Neuronal stem cell (in vitro differentiated cells): ENCODE measurements at regions not wholly inside any gene's neighbourhood (a gene's known extent, or its start where the extent isn't known, plus 50 kb on each side); places are given as distances from the start of the nearest gene placed in this dataset.

Source experiments
- DNase-seq: peaks from one replicate; pipeline ENCODE4 v3.0.0-alpha.2; 2013; ENCODE audit warnings: low spot score
- H2AFZ ChIP-seq: one replicate; pipeline ENCODE4 v1.6.1; 2013; ENCODE audit warnings: mild to moderate bottlenecking, low read length, inconsistent platforms
- H2AK5ac ChIP-seq: 2 replicates; pipeline ENCODE4 v1.6.1; 2013; ENCODE audit warnings: low read depth, mild to moderate bottlenecking, inconsistent platforms, low read length, moderate library complexity, mixed read lengths
- H2BK120ac ChIP-seq: 2 replicates; pipeline ENCODE4 v1.6.1; 2013; ENCODE audit warnings: low read depth, mild to moderate bottlenecking, inconsistent platforms, low read length, moderate library complexity, mixed read lengths
- H2BK12ac ChIP-seq: one replicate; pipeline ENCODE4 v1.6.1; 2013; ENCODE audit warnings: low read length, inconsistent platforms
- H2BK15ac ChIP-seq: 2 replicates; pipeline ENCODE4 v1.6.1; 2013; ENCODE audit warnings: mild to moderate bottlenecking, low read length, inconsistent platforms, mixed read lengths
- H2BK5ac ChIP-seq: one replicate; pipeline ENCODE4 v1.6.1; 2013; ENCODE audit warnings: inconsistent platforms, mild to moderate bottlenecking, low read length, moderate library complexity
- H3K14ac ChIP-seq: one replicate; pipeline ENCODE4 v1.6.1; 2013; ENCODE audit warnings: low read length, inconsistent platforms
- H3K18ac ChIP-seq: 2 replicates; pipeline ENCODE4 v1.6.1; 2013; ENCODE audit warnings: low read length, inconsistent platforms
- H3K23ac ChIP-seq: 2 replicates; pipeline ENCODE4 v1.6.1; 2013; ENCODE audit warnings: low read depth, mild to moderate bottlenecking, mixed read lengths, low read length, inconsistent platforms; ENCODE audit not compliant: poor library complexity
- H3K27ac ChIP-seq: replicated peaks from 3 replicates; pipeline ENCODE4 v1.5.1; 2013; ENCODE audit warnings: low read length, inconsistent platforms
- H3K27me3 ChIP-seq, 3 experiments: 2 replicates each; pipeline ENCODE4 v1.6.1; 2013; ENCODE audit warnings: low read length in 3 of 3, mild to moderate bottlenecking in 2 of 3, inconsistent platforms in 1 of 3, low read depth in 1 of 3, mixed read lengths in 1 of 3, moderate library complexity in 1 of 3; ENCODE audit not compliant: control insufficient read depth in 3 of 3, insufficient read depth in 3 of 3
- H3K36me3 ChIP-seq, 2 donors: replicated peaks in 1 of 2; 2 replicates each; pipeline ENCODE4 v1.6.1; 2013; ENCODE audit warnings: low read length in 2 of 2; ENCODE audit not compliant: control insufficient read depth in 2 of 2, insufficient read depth in 2 of 2
- H3K4ac ChIP-seq: 2 replicates; pipeline ENCODE4 v1.6.1; 2013; ENCODE audit warnings: inconsistent platforms, mild to moderate bottlenecking, low read length, moderate library complexity
- H3K4me1 ChIP-seq, 2 donors: 1 replicate in 1 of 2; 2 replicates in 1 of 2; pipeline ENCODE4 v1.6.1; 2013; ENCODE audit warnings: low read length in 2 of 2, low read depth in 1 of 2; ENCODE audit not compliant: control insufficient read depth in 2 of 2, insufficient read depth in 1 of 2
- H3K4me2 ChIP-seq: one replicate; pipeline ENCODE4 v1.6.1; 2013; ENCODE audit warnings: mild to moderate bottlenecking, low read length, inconsistent platforms; ENCODE audit not compliant: insufficient read depth, poor library complexity, severe bottlenecking
- H3K4me3 ChIP-seq, 2 donors: 2 replicates each; pipeline ENCODE4 v1.5.1; 2013; ENCODE audit warnings: low read length in 2 of 2, mild to moderate bottlenecking in 2 of 2, inconsistent platforms in 1 of 2, moderate library complexity in 1 of 2
- H3K79me1 ChIP-seq: one replicate; pipeline ENCODE4 v1.6.1; 2013; ENCODE audit warnings: low read depth, mild to moderate bottlenecking, inconsistent platforms, low read length, moderate library complexity
- H3K9ac ChIP-seq: one replicate; pipeline ENCODE4 v1.6.1; 2013; ENCODE audit warnings: mild to moderate bottlenecking, low read depth, low read length, inconsistent platforms; ENCODE audit not compliant: poor library complexity
- H3K9me3 ChIP-seq, 2 donors: replicated peaks in 1 of 2; 2 replicates each; pipeline versions ENCODE3 to v1.6.1; 2013; ENCODE audit warnings: low read length in 2 of 2, mild to moderate bottlenecking in 2 of 2, inconsistent platforms in 1 of 2, low read depth in 1 of 2, mixed read lengths in 1 of 2, moderate library complexity in 1 of 2; ENCODE audit not compliant: control insufficient read depth in 2 of 2, insufficient read depth in 1 of 2
- H4K8ac ChIP-seq: one replicate; pipeline ENCODE4 v1.6.1; 2013; ENCODE audit warnings: low read depth, mild to moderate bottlenecking, inconsistent platforms, low read length, moderate library complexity
- H4K91ac ChIP-seq: one replicate; pipeline ENCODE4 v1.6.1; 2013; ENCODE audit warnings: low read length, low read depth, mild to moderate bottlenecking, inconsistent platforms; ENCODE audit not compliant: poor library complexity
- WGBS, 2 donors: extraction: QIAGEN DNeasy Blood & Tissue Kit; methylation state at CpG; one replicate each; pipeline ENCODE4 v1.1.7; 2013; ENCODE audit warnings: missing lambda C conversion rate in 2 of 2, mixed read lengths in 1 of 2; ENCODE audit not compliant: insufficient read length in 2 of 2, insufficient replicate concordance in 1 of 2; ENCODE audit errors: extremely low coverage in 2 of 2; 5-methylcytosine and 5-hydroxymethylcytosine counted together

DNA sequence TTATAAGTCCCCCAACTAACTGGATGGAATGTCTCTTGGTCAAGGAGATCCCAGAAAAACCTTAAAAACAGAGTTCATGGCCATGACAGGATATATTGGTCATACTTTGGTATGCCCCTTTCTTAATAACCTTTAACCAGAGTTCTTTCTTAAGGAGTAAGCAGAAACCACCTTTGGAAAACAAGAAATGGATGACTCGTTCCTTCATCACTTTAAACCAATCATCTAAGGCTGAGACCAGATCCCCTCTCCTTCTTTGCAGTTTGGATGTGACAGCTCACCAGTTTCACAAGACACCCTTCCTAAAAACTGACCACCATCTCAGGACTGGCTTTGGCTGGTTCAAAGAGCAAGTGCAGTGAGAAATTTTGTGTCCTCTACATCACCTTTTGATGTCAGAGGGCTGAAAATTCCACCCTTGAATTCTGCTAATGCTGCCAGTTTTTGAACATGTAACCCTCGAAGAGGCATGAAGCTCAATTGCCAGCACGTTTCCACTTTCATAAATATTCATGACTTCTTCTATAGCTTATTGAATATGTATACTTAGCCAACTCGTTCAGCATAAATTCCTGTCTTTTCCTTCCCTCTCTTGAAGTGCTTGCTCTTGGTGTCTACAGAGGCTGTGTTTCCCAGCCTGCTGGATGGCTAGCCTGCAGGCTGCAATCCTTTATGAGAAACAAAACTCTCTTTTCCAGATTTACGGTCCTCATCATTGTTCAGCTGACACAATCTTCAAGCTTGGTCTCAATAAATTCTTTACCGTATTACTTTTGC lies 1323.5 kb upstream of the TMEFF2 start:
- H3K27ac ChIP-seq: no peak overlapping the region

GRCh38 chr2:193517615-193518014 lies 1322.9 kb upstream of the TMEFF2 start:
- Histone ChIP-seq H3K79me1 (no peaks in the 10 kb centered on the region), H3K4me1 (no peaks in the 10 kb centered on the region), H3K9ac (no peak overlapping the region), H3K4ac (no peak overlapping the region), H2BK12ac (no peak overlapping the region), H2AFZ (no peak overlapping the region), H2BK15ac (no peak overlapping the region), H3K27me3 (no peaks in the 10 kb centered on the region), H3K27ac (no peak overlapping the region), H3K36me3 (no peaks in the 10 kb centered on the region), H2BK120ac (no peak overlapping the region), H3K4me3 (no peak overlapping the region), H2AK5ac (no peak overlapping the region), H3K4me2 (no peak overlapping the region), H3K23ac (no peak overlapping the region), H2BK5ac (no peak overlapping the region), H3K18ac (no peak overlapping the region), H3K14ac (no peak overlapping the region), H3K9me3 (no peaks in the 10 kb centered on the region), H4K8ac (no peak overlapping the region), H4K91ac (no peak overlapping the region)
- DNase-seq: no peak
- WGBS, 2 donors: no CpG with 5 or more reads among the region's 1 CpG

More for the DNA sequence above, 1323.5 kb upstream of the TMEFF2 start:
- H3K4ac ChIP-seq: no peak overlapping the region
- H3K23ac ChIP-seq: no peak overlapping the region
- no peak overlapping the region for H4K91ac ChIP-seq
- no peak overlapping the region for H2AFZ ChIP-seq
- H2BK15ac ChIP-seq: no peak overlapping the region
- no peak overlapping the region for H3K4me2 ChIP-seq
- no peaks in the 10 kb centered on the region for H3K9me3 ChIP-seq
- H3K4me3 ChIP-seq: no peak overlapping the region
- no peaks in the 10 kb centered on the region for H3K36me3 ChIP-seq
- no peaks in the 10 kb centered on the region for H3K4me1 ChIP-seq
- H2BK5ac ChIP-seq: no peak overlapping the region
- H3K18ac ChIP-seq: no peak overlapping the region
- no peak overlapping the region for H2BK120ac ChIP-seq
- no peak overlapping the region for H3K9ac ChIP-seq
- no peak overlapping the region for H3K14ac ChIP-seq
- no peak for DNase-seq
- no peaks in the 10 kb centered on the region for H3K27me3 ChIP-seq
- H2AK5ac ChIP-seq: no peak overlapping the region
- no peaks in the 10 kb centered on the region for H3K79me1 ChIP-seq
- no peak overlapping the region for H4K8ac ChIP-seq
- 100% methylated on average over 1 of the region's 6 CpGs; no CpG with 5 or more reads in 1 of the 2 donors for WGBS, 2 donors
- H2BK12ac ChIP-seq: no peak overlapping the region

DNA sequence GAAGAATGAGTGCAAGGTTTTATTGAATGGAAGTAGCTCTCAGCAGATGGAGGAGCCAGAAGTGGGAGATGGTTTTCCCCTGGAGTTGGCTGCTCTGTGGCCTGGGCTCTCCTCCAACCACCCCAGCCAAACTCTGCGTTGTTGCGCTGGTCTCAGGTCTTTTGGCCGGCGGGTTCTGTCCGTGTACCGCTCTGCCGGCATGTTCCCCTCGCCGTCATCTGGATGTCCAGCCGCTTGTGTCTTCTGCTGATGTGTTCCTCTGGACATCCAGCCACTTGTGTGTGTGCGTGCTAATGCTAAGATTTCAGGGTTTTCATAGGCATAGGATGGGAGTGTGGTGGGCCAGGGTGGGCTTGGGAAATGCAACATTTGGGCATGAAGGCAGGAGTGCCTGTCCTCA lies 1311.3 kb upstream of the TMEFF2 start:
- Histone ChIP-seq H4K8ac (no peak overlapping the region), H3K14ac (no peak overlapping the region), H3K23ac (no peak overlapping the region), H3K9ac (no peak overlapping the region), H3K4me3 (no peak overlapping the region), H3K4ac (no peak overlapping the region), H2BK12ac (no peak overlapping the region), H2BK120ac (no peak overlapping the region), H3K4me1 (peaks cover 0 to 3% of the 10 kb centered on the region in 2 donors), H3K4me2 (no peak overlapping the region), H4K91ac (no peak overlapping the region), H2BK15ac (no peak overlapping the region), H3K36me3 (peaks cover 0 to 2% of the 10 kb centered on the region in 2 donors), H2AFZ (no peak overlapping the region), H3K9me3 (no peaks in the 10 kb centered on the region), H3K79me1 (no peaks in the 10 kb centered on the region), H2AK5ac (no peak overlapping the region), H2BK5ac (no peak overlapping the region), H3K18ac (no peak overlapping the region), H3K27ac (no peak overlapping the region), H3K27me3 (no peaks in the 10 kb centered on the region)
- no peak for DNase-seq
- no CpG with 5 or more reads among the region's 11 CpGs for WGBS, 2 donors

DNA sequence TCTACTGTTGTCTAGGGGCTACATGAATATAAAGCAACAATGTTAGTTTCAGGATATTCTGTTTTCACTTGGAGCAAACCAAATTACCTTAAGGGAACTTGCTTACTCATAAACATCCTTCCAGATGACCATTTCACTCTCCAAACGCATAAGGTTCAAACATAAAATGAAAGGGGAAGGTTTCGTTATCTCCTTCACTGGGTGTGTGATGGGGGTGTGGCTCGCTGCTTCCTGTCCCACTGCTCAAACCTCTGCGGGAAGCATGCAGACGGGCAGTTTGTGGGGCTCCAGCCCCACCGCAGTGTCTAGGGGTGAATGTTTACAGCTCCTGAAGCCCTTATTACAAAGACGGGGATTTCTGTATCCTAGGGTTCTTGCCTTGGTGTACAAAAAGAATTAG lies 1310.9 kb upstream of the TMEFF2 start:
- Histone ChIP-seq H3K36me3 (peaks cover 0 to 2% of the 10 kb centered on the region in 2 donors), H2BK12ac (no peak overlapping the region), H3K79me1 (no peaks in the 10 kb centered on the region), H3K4ac (no peak overlapping the region), H3K14ac (no peak overlapping the region), H3K9ac (no peak overlapping the region), H2BK15ac (no peak overlapping the region), H3K23ac (no peak overlapping the region), H3K4me2 (no peak overlapping the region), H2AFZ (no peak overlapping the region), H4K91ac (no peak overlapping the region), H3K18ac (no peak overlapping the region), H3K9me3 (no peaks in the 10 kb centered on the region), H2AK5ac (no peak overlapping the region), H3K27me3 (no peaks in the 10 kb centered on the region), H4K8ac (no peak overlapping the region), H3K27ac (no peak overlapping the region), H3K4me3 (no peak overlapping the region), H3K4me1 (peaks cover 0 to 3% of the 10 kb centered on the region in 2 donors), H2BK120ac (no peak overlapping the region), H2BK5ac (no peak overlapping the region)
- WGBS, 2 donors: no CpG with 5 or more reads among the region's 7 CpGs
- no peak for DNase-seq
